ENCODE measurements at regions not wholly inside any gene's neighbourhood (a gene's known extent, or its start where the extent isn't known, plus 50 kb on each side); places are given as distances from the start of the nearest gene placed in this dataset.

DNA sequence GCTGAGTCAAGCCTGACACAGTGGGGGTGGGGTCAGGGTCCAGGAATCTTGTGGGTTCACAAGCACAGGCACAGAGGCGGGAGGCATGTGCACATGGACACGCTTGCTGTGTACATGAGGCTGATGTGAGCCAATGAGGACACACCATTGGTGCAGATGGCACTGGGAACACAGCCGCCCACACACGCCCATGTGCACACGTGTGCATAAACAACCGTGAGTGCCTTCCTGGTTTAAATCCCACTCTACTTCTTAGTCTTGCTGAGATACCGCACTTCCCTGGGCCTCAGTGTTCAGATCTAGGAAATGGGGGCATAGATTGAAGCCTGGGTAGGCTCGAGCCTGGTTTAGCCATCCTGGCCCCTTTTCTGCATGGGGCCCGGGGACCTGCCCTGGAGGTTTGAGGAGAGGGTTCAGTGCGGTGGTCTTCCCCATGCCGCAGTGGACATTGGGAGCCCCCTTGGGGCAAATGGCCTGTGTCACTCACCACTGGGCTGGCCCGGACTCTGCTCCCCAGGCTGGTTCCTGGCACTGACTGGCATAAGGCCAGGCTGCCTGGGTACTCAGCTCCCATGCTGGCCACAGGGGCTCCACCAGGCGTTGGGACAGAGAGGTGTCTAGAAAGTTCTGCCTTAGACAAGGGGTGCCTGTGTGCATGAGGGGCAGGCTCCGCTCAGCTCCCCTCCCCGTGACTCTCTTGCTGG, 60.2 kb downstream of the CEBPB start:
- TF ChIP-seq, protein P1, sequence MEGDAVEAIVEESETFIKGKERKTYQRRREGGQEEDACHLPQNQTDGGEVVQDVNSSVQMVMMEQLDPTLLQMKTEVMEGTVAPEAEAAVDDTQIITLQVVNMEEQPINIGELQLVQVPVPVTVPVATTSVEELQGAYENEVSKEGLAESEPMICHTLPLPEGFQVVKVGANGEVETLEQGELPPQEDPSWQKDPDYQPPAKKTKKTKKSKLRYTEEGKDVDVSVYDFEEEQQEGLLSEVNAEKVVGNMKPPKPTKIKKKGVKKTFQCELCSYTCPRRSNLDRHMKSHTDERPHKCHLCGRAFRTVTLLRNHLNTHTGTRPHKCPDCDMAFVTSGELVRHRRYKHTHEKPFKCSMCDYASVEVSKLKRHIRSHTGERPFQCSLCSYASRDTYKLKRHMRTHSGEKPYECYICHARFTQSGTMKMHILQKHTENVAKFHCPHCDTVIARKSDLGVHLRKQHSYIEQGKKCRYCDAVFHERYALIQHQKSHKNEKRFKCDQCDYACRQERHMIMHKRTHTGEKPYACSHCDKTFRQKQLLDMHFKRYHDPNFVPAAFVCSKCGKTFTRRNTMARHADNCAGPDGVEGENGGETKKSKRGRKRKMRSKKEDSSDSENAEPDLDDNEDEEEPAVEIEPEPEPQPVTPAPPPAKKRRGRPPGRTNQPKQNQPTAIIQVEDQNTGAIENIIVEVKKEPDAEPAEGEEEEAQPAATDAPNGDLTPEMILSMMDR (IDR thresholded peaks at IDR 0.05), result no peak
- no peak for TF ChIP-seq POLR2A (IDR thresholded peaks at IDR 0.05)
